ENCODE measurements at regions not wholly inside any gene's neighbourhood (a gene's known extent, or its start where the extent isn't known, plus 50 kb on each side); places are given as distances from the start of the nearest gene placed in this dataset.

DNA sequence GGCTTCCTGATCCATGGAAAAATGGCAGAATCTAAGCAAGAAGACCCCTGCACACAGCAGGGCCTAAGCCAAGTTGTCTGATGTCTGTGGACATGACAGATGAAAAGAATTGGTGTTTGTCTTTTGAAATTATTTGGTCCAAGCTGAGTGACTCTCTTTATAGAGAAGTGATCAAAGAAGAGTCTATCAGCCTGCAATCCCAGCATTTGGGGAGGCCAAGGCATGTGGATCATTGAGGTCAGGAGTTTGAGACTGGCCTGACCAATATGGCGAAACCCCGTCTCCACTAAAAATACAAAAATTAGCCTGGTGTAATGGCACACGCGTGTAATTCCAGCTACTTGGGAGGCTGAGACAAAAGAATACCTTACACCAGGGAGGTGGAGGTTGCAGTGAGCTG, 64.8 kb upstream of the TUNAR start (continued):
- no peak for TF ChIP-seq JUN (IDR thresholded peaks at IDR 0.05; ENCODE audit: low read depth, low read length)

Data from H1 (cell line).